Vagina (tissue), 2 donors: ENCODE measurements at regions not wholly inside any gene's neighbourhood (a gene's known extent, or its start where the extent isn't known, plus 50 kb on each side); places are given as distances from the start of the nearest gene placed in this dataset.
A peak's percentile ranks its signal among the peaks of the same experiment; 100 is the strongest.

Source experiments
- DNase-seq, 2 donors: peaks; one replicate each; pipeline ENCODE4 v3.0.0-alpha.2; 2017; ENCODE audit errors: extremely low spot score in 2 of 2
- H3K27ac ChIP-seq: fragments of 200-600 bp; sonication (generic); one replicate; pipeline ENCODE4 v1.5.1; 2019
- H3K27me3 ChIP-seq: fragments of 200-600 bp; sonication (generic); one replicate; pipeline ENCODE4 v1.5.1; 2019
- H3K36me3 ChIP-seq, 2 donors: fragments of 200-600 bp; sonication (generic); one replicate each; pipeline ENCODE4 v1.5.1; 2017 to 2019
- H3K4me1 ChIP-seq: fragments of 200-600 bp; sonication (generic); one replicate; pipeline ENCODE4 v1.5.1; 2019
- H3K4me3 ChIP-seq, 2 donors: fragments of 200-600 bp; sonication (generic); 1 replicate in 1 of 2; 2 replicates in 1 of 2; pipeline ENCODE4 v1.5.1; 2016 to 2019
- H3K9me3 ChIP-seq: fragments of 200-600 bp; sonication (generic); one replicate; pipeline ENCODE4 v1.5.1; 2019
- POLR2A ChIP-seq, 2 donors: fragments of 450-650 bp; IDR thresholded peaks; one replicate each; pipeline ENCODE4 v1.6.1; 2017; ENCODE audit warnings: antibody characterized with exemption in 2 of 2, mild to moderate bottlenecking in 2 of 2, moderate library complexity in 2 of 2
- POLR2AphosphoS5 ChIP-seq, 2 donors: sonication (generic); formaldehyde crosslinking; IDR thresholded peaks; one replicate each; pipeline ENCODE4 v1.9.0; 2017; ENCODE audit warnings: antibody characterized with exemption in 2 of 2, mild to moderate bottlenecking in 2 of 2, low read depth in 1 of 2; ENCODE audit not compliant: insufficient read depth in 1 of 2
- intact Hi-C: fragments of 100-400 bp; cut with DNase I; formaldehyde crosslinking; loops from one replicate; pipeline ENCODE4 v1.15.1; 2023
- TF ChIP-seq, protein P1 (sequence below), 3 experiments: fragments of 450-650 bp in 2 of 3; fragments of 200-600 bp in 1 of 3; sonication (generic) in 1 of 3; IDR thresholded peaks; one replicate each; pipeline ENCODE4 v1.5.1; 2017 to 2019; ENCODE audit warnings: antibody characterized with exemption in 3 of 3, mild to moderate bottlenecking in 2 of 3, moderate library complexity in 2 of 3

DNA sequence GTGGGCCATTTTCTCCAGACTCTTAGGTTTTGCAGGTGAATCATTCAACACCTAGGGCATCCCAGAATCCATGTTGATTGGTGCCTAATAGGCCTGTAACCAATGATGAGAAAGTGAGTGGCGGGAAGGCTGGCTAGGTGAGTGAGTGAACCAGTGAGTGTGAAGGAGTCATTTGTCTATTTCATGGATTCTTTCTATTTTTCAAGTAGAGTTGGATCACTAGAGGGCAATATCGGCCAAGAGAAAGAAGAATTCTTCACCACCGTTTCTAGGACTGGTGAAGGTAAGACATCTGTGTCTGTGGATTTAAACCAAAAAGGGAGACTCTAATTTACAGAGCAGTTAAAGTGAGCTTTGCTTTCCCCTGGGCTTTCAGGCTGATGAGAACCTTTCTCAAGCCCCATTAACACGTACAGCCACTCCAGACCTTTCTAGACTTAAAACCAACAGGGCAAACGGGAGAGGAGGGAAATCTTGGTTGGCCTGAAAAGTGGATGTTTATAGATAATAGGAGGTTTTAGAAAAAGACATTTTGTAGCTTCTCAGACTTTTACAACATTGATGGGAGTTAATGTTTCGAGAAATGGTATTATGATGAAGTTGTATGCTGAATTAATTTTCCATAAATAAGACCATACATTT is 114.3 kb upstream of the IL12B start:
- H3K27me3 ChIP-seq = no peaks in the 10 kb centered on the region
- H3K27ac ChIP-seq = no peak overlapping the region
- no peak for TF ChIP-seq POLR2AphosphoS5 (IDR thresholded peaks at IDR 0.05; ENCODE audit: insufficient read depth in 1 of 2, low read depth in 1 of 2)
- TF ChIP-seq, protein P1, sequence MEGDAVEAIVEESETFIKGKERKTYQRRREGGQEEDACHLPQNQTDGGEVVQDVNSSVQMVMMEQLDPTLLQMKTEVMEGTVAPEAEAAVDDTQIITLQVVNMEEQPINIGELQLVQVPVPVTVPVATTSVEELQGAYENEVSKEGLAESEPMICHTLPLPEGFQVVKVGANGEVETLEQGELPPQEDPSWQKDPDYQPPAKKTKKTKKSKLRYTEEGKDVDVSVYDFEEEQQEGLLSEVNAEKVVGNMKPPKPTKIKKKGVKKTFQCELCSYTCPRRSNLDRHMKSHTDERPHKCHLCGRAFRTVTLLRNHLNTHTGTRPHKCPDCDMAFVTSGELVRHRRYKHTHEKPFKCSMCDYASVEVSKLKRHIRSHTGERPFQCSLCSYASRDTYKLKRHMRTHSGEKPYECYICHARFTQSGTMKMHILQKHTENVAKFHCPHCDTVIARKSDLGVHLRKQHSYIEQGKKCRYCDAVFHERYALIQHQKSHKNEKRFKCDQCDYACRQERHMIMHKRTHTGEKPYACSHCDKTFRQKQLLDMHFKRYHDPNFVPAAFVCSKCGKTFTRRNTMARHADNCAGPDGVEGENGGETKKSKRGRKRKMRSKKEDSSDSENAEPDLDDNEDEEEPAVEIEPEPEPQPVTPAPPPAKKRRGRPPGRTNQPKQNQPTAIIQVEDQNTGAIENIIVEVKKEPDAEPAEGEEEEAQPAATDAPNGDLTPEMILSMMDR (IDR thresholded peaks at IDR 0.05) = peak in 1 of 3 experiments; percentile 34
- TF ChIP-seq POLR2A (IDR thresholded peaks at IDR 0.05) = no peak
- no peaks in the 10 kb centered on the region for H3K36me3 ChIP-seq
- no peak for DNase-seq
- H3K4me3 ChIP-seq = no peak overlapping the region
- H3K4me1 ChIP-seq = no peaks in the 10 kb centered on the region
- intact Hi-C loops = loop anchor here (5.0 kb wide), 1 partner anchor 473 kb away; the partner anchor contains the start of gene ADRA1B
- H3K9me3 ChIP-seq = no peaks in the 10 kb centered on the region

DNA sequence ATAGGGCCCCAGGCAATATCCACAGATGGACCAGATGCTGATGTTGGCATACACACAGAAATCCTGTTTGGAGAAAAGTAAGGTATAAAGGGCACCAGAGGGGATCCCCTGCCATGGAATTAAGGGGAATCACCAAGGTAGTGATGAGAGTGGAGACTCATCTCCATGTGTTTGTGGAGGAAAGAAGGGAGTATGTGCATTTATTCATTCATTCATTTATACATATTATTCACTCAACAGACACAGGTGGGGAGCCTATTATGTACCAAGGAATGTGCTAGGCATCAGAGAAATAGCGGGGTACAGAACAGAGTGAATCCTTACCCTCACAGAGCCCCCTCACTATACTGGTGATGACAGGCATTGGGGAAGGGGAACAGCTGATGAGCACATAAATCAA is 116.8 kb upstream of the IL12B start:
- TF ChIP-seq POLR2AphosphoS5 (IDR thresholded peaks at IDR 0.05; ENCODE audit: insufficient read depth in 1 of 2, low read depth in 1 of 2) (no peak), POLR2A (IDR thresholded peaks at IDR 0.05) (no peak)
- TF ChIP-seq, protein P1 (IDR thresholded peaks at IDR 0.05) = no peak
- H3K4me3 ChIP-seq = no peak overlapping the region
- intact Hi-C loops = loop anchor here (5.0 kb wide), 1 partner anchor 470 kb away; the partner anchor contains the start of gene ADRA1B
- no peaks in the 10 kb centered on the region for H3K27me3 ChIP-seq
- H3K36me3 ChIP-seq = no peaks in the 10 kb centered on the region
- H3K4me1 ChIP-seq = no peaks in the 10 kb centered on the region
- no peak overlapping the region for H3K27ac ChIP-seq
- H3K9me3 ChIP-seq = no peaks in the 10 kb centered on the region
- DNase-seq = no peak

DNA sequence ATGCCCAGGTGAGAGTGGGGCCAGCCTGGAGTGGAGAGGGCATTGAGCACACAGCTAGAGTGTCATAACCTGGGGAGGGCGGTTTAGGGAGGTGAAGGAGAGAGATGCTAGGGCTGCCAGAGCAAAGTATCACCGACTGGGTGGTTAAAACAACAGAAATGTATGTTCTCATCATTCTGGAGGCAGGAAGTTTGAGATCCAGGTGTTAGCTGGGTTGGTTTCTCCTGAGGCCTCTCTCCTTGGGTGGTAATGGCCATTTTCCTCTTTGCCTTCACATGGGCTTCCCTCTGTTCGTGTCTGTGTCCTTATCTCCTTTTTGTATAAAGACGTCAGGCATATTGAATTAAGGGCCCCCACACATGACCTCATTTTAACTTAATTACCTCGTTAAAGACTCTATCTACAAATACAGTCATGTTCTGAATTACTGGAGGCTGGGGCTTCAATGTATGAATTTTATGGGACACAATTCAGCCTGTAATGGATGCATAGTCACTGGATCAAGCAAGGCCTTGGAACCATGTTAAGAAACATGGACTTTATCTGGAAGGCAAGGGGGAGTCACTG is 118.6 kb upstream of the IL12B start:
- no peaks in the 10 kb centered on the region for H3K9me3 ChIP-seq
- no peaks in the 10 kb centered on the region for H3K36me3 ChIP-seq
- intact Hi-C loops = loop anchor here (5.0 kb wide), 1 partner anchor 468 kb away; the partner anchor contains the start of gene ADRA1B
- TF ChIP-seq, protein P1 (IDR thresholded peaks at IDR 0.05) = no peak
- TF ChIP-seq POLR2A (IDR thresholded peaks at IDR 0.05) = no peak
- TF ChIP-seq POLR2AphosphoS5 (IDR thresholded peaks at IDR 0.05; ENCODE audit: insufficient read depth in 1 of 2, low read depth in 1 of 2) = no peak
- no peak overlapping the region for H3K27ac ChIP-seq
- no peaks in the 10 kb centered on the region for H3K27me3 ChIP-seq
- H3K4me3 ChIP-seq = no peak overlapping the region
- H3K4me1 ChIP-seq = no peaks in the 10 kb centered on the region
- DNase-seq = no peak

DNA sequence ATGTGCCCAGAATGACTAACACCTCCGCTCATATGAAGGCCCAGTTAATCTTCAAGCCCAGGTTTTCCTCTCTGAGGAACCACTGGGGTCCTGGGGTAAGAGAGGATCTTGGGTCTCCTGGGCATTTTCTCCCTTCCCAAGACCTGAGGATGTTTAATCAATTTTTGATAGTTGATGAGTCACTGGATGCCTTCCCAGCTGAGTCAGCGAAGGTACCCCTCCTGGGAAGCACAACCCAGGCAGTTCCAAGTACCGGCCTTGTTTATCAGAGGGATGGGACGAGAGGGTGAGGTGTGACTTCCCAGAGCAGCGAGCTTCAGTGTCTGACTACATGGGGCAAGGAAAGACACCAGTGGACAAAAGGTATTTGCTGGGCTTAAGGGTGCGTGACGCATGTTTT is 119.6 kb upstream of the IL12B start:
- H3K4me1 ChIP-seq = no peaks in the 10 kb centered on the region

More for the DNA sequence above, 119.6 kb upstream of the IL12B start:
- intact Hi-C loops = loop anchor here (5.0 to 10.0 kb wide), 2 partner anchors 315 to 467 kb away; partner anchors contain the start of gene ADRA1B
- no peak for DNase-seq
- Histone ChIP-seq H3K4me3 (no peak overlapping the region), H3K9me3 (no peaks in the 10 kb centered on the region), H3K27ac (no peak overlapping the region), H3K36me3 (no peaks in the 10 kb centered on the region), H3K27me3 (no peaks in the 10 kb centered on the region)
- TF ChIP-seq POLR2A (IDR thresholded peaks at IDR 0.05) (no peak), POLR2AphosphoS5 (IDR thresholded peaks at IDR 0.05; ENCODE audit: insufficient read depth in 1 of 2, low read depth in 1 of 2) (no peak)
- TF ChIP-seq, protein P1 (IDR thresholded peaks at IDR 0.05) = no peak
